ENCODE measurements at regions not wholly inside any gene's neighbourhood (a gene's known extent, or its start where the extent isn't known, plus 50 kb on each side); places are given as distances from the start of the nearest gene placed in this dataset.
"Not testable (repeated sequence)": the region's sequence is repeated elsewhere in the genome, so short reads cannot be mapped to it uniquely, and the experiment has no call there.

DNA sequence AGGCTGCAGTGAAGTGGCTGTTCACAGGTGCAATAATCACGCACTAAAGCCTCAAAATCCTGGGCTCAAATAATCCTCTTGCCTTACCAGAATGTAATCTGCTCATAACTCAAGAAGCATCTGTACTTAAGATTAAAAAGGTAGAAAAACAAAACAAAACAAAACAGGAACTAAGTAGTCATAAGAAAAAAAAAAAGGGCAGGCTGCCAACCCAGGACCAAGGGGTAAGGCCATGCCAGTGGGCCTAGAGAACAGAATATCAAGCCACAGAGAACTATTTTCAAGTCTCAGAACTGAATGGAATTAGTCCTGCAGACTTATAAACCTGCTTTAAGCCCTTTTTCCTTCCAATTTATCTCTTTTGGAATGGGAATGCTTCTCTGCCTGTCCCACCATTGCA lies 64.8 kb upstream of the TBC1D3K start:
- CTCF ChIA-PET, result no interaction called here
- H3K27ac ChIP-seq (ENCODE audit: low read length in 2 of 2), result no peak overlapping the region

DNA sequence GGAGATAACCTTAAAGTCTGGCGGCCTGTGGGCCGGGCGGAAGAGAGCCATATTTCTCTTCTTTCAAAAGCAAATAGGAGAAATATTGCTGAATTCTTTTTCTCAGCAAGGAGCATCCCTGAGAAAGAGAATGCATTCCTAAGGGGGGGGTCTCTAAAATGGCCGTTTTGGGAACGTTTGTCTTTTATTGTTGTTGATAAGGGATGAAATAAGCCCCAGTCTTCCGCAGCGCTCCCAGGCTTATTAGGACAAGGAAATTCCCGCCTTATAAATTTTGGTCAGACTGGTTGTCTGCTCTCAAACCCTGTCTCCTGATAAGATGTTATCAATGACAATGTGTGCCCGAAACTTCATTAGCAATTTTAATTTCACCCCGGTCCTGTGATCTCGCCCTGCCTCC lies 65.8 kb upstream of the TBC1D3K start:
- H4K20me1 ChIP-seq (ENCODE audit: control insufficient read depth, insufficient read depth, low read length, poor library complexity, severe bottlenecking); H3K9me3 Mint-ChIP-seq (ENCODE audit: insufficient read depth); DNase-seq; H3K79me2 ChIP-seq (ENCODE audit: control insufficient read depth, insufficient read depth, low read length); H3K4me2 ChIP-seq (replicated peaks; ENCODE audit: low read depth, low read length, poor library complexity, severe bottlenecking); H3K27me3 ChIP-seq (replicated peaks in 1 of 4; ENCODE audit: control extremely low read depth in 1 of 4, control insufficient read depth in 3 of 4, insufficient read depth in 4 of 4, low read length in 3 of 4); intact Hi-C loops (cut with micrococcal nuclease); ATAC-seq (ENCODE audit: low read depth); H3K4me3 Mint-ChIP-seq; H3K27ac Mint-ChIP-seq; CTCF ChIA-PET; H2AFZ ChIP-seq (ENCODE audit: insufficient read depth, low read depth, low read length, poor library complexity, severe bottlenecking); H3K36me3 ChIP-seq (replicated peaks in 1 of 2; ENCODE audit: control extremely low read depth in 1 of 2, control insufficient read depth in 1 of 2, extremely low read depth in 1 of 2, insufficient read depth in 2 of 2, low read length in 1 of 2); H3K4me3 ChIP-seq (ENCODE audit: control extremely low read depth in 1 of 5, extremely low read depth in 1 of 5, insufficient read depth in 1 of 5, low read depth in 2 of 5, low read length in 4 of 5); POLR2A ChIA-PET; H3K9ac ChIP-seq (ENCODE audit: low read length); H3K4me1 ChIP-seq (ENCODE audit: control insufficient read depth in 2 of 2, insufficient read depth in 2 of 2, low read length in 2 of 2); H3K27ac ChIP-seq (ENCODE audit: low read length in 2 of 2): not testable (repeated sequence)
- WGBS (ENCODE audit: insufficient coverage), result 95% methylated on average over 4 of the region's 11 CpGs
- H3K4me1 Mint-ChIP-seq, result peaks cover 11% of the 10 kb centered on the region
- peaks cover 10% of the 10 kb centered on the region for H3K27me3 Mint-ChIP-seq
- H3K9me3 ChIP-seq (ENCODE audit: control extremely low read depth in 1 of 3, control insufficient read depth in 2 of 3, insufficient read depth in 1 of 3, low read length in 2 of 3), result peaks cover 1 to 24% (median 11%) of the 10 kb centered on the region in 3 donors

More for the DNA sequence above, 64.8 kb upstream of the TBC1D3K start:
- TF ChIP-seq CTCF (IDR thresholded peaks at IDR 0.05), result no peak
- no peak for TF ChIP-seq EZH2 (IDR thresholded peaks at IDR 0.05; ENCODE audit: borderline replicate concordance, insufficient read depth, low read depth, low read length, poor library complexity, severe bottlenecking)
- Mint-ChIP-seq H3K27me3 (peaks cover 10% of the 10 kb centered on the region), H3K4me1 (peaks cover 11% of the 10 kb centered on the region), H3K4me3 (no peak overlapping the region), H3K27ac (peak overlapping the region; percentile 37), H3K9me3 (ENCODE audit: insufficient read depth) (peaks cover 9% of the 10 kb centered on the region)
- Histone ChIP-seq H3K27me3 (replicated peaks in 1 of 4; ENCODE audit: control extremely low read depth in 1 of 4, control insufficient read depth in 3 of 4, insufficient read depth in 4 of 4, low read length in 3 of 4) (peaks cover 0 to 2% (median 0%) of the 10 kb centered on the region in 4 experiments), H3K36me3 (replicated peaks in 1 of 2; ENCODE audit: control extremely low read depth in 1 of 2, control insufficient read depth in 1 of 2, extremely low read depth in 1 of 2, insufficient read depth in 2 of 2, low read length in 1 of 2) (no peaks in the 10 kb centered on the region), H3K9me3 (ENCODE audit: control extremely low read depth in 1 of 3, control insufficient read depth in 2 of 3, insufficient read depth in 1 of 3, low read length in 2 of 3) (peaks cover 1 to 24% (median 11%) of the 10 kb centered on the region in 3 donors), H2AFZ (ENCODE audit: insufficient read depth, low read depth, low read length, poor library complexity, severe bottlenecking) (no peak overlapping the region), H3K4me1 (ENCODE audit: control insufficient read depth in 2 of 2, insufficient read depth in 2 of 2, low read length in 2 of 2) (no peaks in the 10 kb centered on the region), H3K4me3 (ENCODE audit: control extremely low read depth in 1 of 5, extremely low read depth in 1 of 5, insufficient read depth in 1 of 5, low read depth in 2 of 5, low read length in 4 of 5) (no peak overlapping the region), H3K79me2 (ENCODE audit: control insufficient read depth, insufficient read depth, low read length) (no peaks in the 10 kb centered on the region), H4K20me1 (ENCODE audit: control insufficient read depth, insufficient read depth, low read length, poor library complexity, severe bottlenecking) (no peaks in the 10 kb centered on the region), H3K4me2 (replicated peaks; ENCODE audit: low read depth, low read length, poor library complexity, severe bottlenecking) (no peak overlapping the region), H3K9ac (ENCODE audit: low read length) (no peak overlapping the region)
- POLR2A ChIA-PET, result no interaction called here
- no peak for ATAC-seq (ENCODE audit: low read depth)
- no peak for DNase-seq
- WGBS (ENCODE audit: insufficient coverage), result no CpG with 5 or more reads among the region's 1 CpG
- intact Hi-C loops (cut with micrococcal nuclease), result no loop called here
